ENCODE measurements at regions not wholly inside any gene's neighbourhood (a gene's known extent, or its start where the extent isn't known, plus 50 kb on each side); places are given as distances from the start of the nearest gene placed in this dataset.
A peak's percentile ranks its signal among the peaks of the same experiment; 100 is the strongest.

DNA sequence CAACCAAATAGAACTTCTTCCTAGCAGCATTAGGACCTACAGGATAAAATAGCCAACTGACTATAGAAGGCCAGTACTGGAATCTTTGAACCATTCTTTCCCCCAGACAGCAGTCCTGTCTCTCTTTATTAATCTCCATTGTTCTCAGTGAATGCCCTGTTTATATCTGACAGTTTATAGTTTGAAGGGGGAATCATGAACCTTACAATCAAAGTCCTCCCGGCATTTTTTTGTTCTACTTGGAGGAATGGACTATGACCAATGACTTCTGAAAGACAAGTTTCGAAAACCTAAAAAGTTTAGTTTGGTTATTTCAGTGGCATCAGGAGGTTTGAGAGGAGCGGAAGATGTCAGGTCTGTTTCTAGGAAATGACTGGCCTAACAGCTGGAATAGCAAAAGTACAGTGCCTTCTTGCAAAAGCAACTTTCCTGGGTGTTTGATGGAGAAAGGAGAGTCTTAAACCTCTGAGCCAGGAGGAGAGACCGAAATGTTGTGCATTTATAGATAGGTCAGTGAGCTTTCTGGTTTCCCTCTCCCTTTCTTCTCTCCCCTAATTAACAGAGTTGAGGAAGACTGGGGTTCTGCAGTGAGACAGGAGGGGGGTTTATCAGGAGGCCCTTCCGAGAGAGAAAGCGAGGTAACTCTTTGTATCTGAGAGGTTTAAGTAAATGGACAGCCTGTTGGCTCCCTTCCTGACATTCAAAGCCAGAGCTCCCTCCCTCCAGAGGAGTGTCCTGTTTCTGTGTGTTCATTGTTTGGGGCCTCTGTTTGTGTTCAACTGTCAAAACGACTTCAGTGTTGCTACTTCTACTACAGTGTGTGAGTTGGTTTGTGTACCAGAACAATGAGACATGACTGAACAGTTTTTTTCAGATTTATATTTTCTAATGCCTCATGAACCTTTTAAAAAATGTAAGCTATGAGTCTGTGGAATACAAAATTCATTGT lies 383.0 kb upstream of the RARB start:
- intact Hi-C loops (cut with DNase I): no loop called here
- DNase-seq: no peak
- 56 to 75% methylated on average over 7 of the region's 7 CpGs for WGBS, 2 donors
- Histone ChIP-seq H3K27ac (peak overlapping the region in 2 of 4 donors; percentile 25 to 43), H3K27me3 (no peaks in the 10 kb centered on the region), H3K36me3 (no peaks in the 10 kb centered on the region), H3K9me3 (no peaks in the 10 kb centered on the region), H3K4me3 (no peak overlapping the region), H3K4me1 (peaks cover 0 to 21% (median 0%) of the 10 kb centered on the region in 3 donors)
- TF ChIP-seq, protein P1, sequence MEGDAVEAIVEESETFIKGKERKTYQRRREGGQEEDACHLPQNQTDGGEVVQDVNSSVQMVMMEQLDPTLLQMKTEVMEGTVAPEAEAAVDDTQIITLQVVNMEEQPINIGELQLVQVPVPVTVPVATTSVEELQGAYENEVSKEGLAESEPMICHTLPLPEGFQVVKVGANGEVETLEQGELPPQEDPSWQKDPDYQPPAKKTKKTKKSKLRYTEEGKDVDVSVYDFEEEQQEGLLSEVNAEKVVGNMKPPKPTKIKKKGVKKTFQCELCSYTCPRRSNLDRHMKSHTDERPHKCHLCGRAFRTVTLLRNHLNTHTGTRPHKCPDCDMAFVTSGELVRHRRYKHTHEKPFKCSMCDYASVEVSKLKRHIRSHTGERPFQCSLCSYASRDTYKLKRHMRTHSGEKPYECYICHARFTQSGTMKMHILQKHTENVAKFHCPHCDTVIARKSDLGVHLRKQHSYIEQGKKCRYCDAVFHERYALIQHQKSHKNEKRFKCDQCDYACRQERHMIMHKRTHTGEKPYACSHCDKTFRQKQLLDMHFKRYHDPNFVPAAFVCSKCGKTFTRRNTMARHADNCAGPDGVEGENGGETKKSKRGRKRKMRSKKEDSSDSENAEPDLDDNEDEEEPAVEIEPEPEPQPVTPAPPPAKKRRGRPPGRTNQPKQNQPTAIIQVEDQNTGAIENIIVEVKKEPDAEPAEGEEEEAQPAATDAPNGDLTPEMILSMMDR (IDR thresholded peaks at IDR 0.05): no peak
- no peak for TF ChIP-seq POLR2A (IDR thresholded peaks at IDR 0.05)

DNA sequence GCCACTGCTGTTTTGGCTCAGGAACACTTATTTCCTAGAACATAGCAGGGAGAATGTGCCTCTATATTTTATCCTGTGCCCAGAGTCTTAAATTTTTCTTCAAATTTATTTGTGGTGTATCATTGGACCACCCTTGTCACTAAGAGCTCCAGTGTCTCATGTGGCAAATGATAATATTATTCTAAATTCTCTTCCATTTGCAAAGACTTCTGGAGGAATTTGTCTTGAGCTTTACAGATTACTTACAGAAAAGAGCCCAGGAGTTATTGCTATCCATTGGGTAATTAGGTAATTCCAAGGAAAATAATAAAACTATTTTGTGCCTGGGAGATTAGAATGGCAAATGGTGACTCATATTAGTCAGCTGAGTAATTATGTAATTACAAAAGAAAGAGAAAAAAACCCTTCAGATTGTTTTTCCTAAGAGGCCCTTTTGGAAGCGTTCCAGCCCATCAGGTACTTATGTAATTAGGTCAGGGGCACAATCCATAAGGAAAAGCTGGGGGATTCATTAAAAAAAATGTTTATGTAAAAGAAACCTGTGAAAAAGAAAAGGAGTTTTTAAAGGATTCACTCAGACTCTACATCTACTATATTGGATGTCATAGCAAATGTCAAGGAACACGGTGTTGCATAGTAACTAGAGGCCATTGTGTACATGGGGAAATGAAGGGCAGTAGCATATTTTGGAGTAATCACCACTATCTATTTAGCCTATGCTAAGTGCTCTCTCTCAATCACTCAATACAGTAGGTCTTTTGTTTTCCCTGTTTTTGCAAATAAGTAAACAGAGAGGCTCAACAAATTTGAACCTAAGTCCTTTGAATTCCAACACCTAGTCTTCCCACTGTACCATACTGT lies 380.9 kb upstream of the RARB start:
- DNase-seq: no peak
- Histone ChIP-seq H3K36me3 (no peaks in the 10 kb centered on the region), H3K27ac (no peak overlapping the region), H3K9me3 (no peaks in the 10 kb centered on the region), H3K4me3 (no peak overlapping the region), H3K27me3 (no peaks in the 10 kb centered on the region), H3K4me1 (peaks cover 0 to 21% (median 0%) of the 10 kb centered on the region in 3 donors)
- 39 to 48% methylated on average over 2 of the region's 2 CpGs for WGBS, 2 donors
- intact Hi-C loops (cut with DNase I): no loop called here
- no peak for TF ChIP-seq POLR2A (IDR thresholded peaks at IDR 0.05)
- TF ChIP-seq, protein P1 (IDR thresholded peaks at IDR 0.05): no peak

DNA sequence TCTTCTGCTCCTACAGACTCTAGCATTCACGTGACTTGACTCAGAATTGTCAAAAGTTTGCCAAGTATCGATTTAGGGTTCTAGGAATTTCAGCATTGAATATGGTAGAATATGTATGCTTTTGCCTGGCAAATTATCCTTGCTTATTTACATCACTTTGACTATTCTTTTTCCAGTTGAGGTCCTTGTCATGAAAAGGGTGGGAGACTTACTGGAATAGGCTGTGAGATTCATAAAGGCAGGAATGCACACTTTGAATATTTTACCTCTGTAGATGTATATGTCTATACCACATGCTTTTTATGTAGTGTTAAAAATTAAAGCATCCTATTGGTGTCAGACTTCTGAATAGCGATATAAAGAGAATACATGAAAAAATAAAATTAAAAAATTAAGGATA lies 378.8 kb upstream of the RARB start:
- Histone ChIP-seq H3K4me3 (no peak overlapping the region), H3K27ac (no peak overlapping the region), H3K27me3 (no peaks in the 10 kb centered on the region), H3K36me3 (no peaks in the 10 kb centered on the region), H3K9me3 (no peaks in the 10 kb centered on the region), H3K4me1 (peaks cover 0 to 21% (median 0%) of the 10 kb centered on the region in 3 donors)
- TF ChIP-seq, protein P1 (IDR thresholded peaks at IDR 0.05): no peak
- no peak for TF ChIP-seq POLR2A (IDR thresholded peaks at IDR 0.05)
- no peak for DNase-seq
- WGBS, 2 donors: 58 to 71% methylated on average over 3 of the region's 3 CpGs
- intact Hi-C loops (cut with DNase I): no loop called here

- Histone ChIP-seq H3K9me3 (no peaks in the 10 kb centered on the region), H3K36me3 (no peaks in the 10 kb centered on the region), H3K4me1 (peaks cover 0 to 20% (median 0%) of the 10 kb centered on the region in 3 donors), H3K27me3 (no peaks in the 10 kb centered on the region), H3K27ac (no peak overlapping the region), H3K4me3 (no peak overlapping the region)
- DNase-seq: no peak
- TF ChIP-seq POLR2A (IDR thresholded peaks at IDR 0.05): no peak
- TF ChIP-seq, protein P1 (IDR thresholded peaks at IDR 0.05): no peak
- intact Hi-C loops (cut with DNase I): no loop called here
- 82 to 89% methylated on average over 3 of the region's 3 CpGs for WGBS, 2 donors
Observed at GRCh38 chr3:25053360-25053759, 374.7 kb upstream of the RARB start.
